Smooth muscle cell (in vitro differentiated cells): ENCODE measurements at regions not wholly inside any gene's neighbourhood (a gene's known extent, or its start where the extent isn't known, plus 50 kb on each side); places are given as distances from the start of the nearest gene placed in this dataset.

Source experiments
- DNase-seq: peaks from one replicate; lab custom pipeline; 2025; ENCODE audit not compliant: unreplicated experiment; lab: John Stamatoyannopoulos, UW
- H2AFZ ChIP-seq: fragments of 200-600 bp; sonication (generic); 2 replicates; pipeline ENCODE4 v1.6.0; 2016; ENCODE audit warnings: antibody characterized with exemption, low read depth, mild to moderate bottlenecking
- H3F3A ChIP-seq: fragments of 200-600 bp; sonication (generic); 2 replicates; pipeline ENCODE4 v1.6.0; 2017; ENCODE audit warnings: antibody characterized with exemption, low read depth
- H3K27ac ChIP-seq: fragments of 200-600 bp; sonication (generic); 2 replicates; pipeline ENCODE4 v1.5.1; 2016; ENCODE audit warnings: low read depth, mild to moderate bottlenecking
- H3K27me3 ChIP-seq: fragments of 200-600 bp; sonication (generic); 2 replicates; pipeline ENCODE4 v1.6.1; 2016; ENCODE audit warnings: low read depth, mild to moderate bottlenecking
- H3K36me3 ChIP-seq: fragments of 200-600 bp; sonication (generic); 2 replicates; pipeline ENCODE4 v1.5.1; 2016; ENCODE audit warnings: low read depth
- H3K4me1 ChIP-seq: fragments of 200-600 bp; sonication (generic); 2 replicates; pipeline ENCODE4 v1.5.1; 2016; ENCODE audit warnings: low read depth
- H3K4me2 ChIP-seq: fragments of 200-600 bp; sonication (generic); 2 replicates; pipeline ENCODE4 v1.6.0; 2016; ENCODE audit warnings: mild to moderate bottlenecking
- H3K4me3 ChIP-seq: fragments of 200-600 bp; sonication (generic); 2 replicates; pipeline ENCODE4 v1.5.1; 2016; ENCODE audit warnings: mild to moderate bottlenecking
- H3K79me2 ChIP-seq: fragments of 200-600 bp; sonication (generic); 2 replicates; pipeline ENCODE4 v1.6.0; 2016; ENCODE audit warnings: low read depth, mild to moderate bottlenecking
- H3K9ac ChIP-seq: fragments of 200-600 bp; sonication (generic); 2 replicates; pipeline ENCODE4 v1.6.0; 2016; ENCODE audit warnings: low read depth
- H3K9me3 ChIP-seq: fragments of 200-600 bp; sonication (generic); replicated peaks from 2 replicates; pipeline ENCODE4 v1.5.1; 2016; ENCODE audit warnings: low read depth
- H4K20me1 ChIP-seq: fragments of 200-600 bp; sonication (generic); 2 replicates; pipeline ENCODE4 v1.6.0; 2016; ENCODE audit warnings: low read depth
- WGBS: methylation state at CpG from one replicate; pipeline ENCODE4 v1.1.7; 2016; ENCODE audit warnings: low lambda C conversion rate; 5-methylcytosine and 5-hydroxymethylcytosine counted together
- TF ChIP-seq, protein P1 (sequence below): fragments of 200-600 bp; sonication (generic); IDR thresholded peaks from 2 replicates; pipeline ENCODE4 v1.5.1; 2017; ENCODE audit warnings: borderline replicate concordance, mild to moderate bottlenecking, antibody characterized with exemption; ENCODE audit not compliant: insufficient read depth, poor library complexity, severe bottlenecking

DNA sequence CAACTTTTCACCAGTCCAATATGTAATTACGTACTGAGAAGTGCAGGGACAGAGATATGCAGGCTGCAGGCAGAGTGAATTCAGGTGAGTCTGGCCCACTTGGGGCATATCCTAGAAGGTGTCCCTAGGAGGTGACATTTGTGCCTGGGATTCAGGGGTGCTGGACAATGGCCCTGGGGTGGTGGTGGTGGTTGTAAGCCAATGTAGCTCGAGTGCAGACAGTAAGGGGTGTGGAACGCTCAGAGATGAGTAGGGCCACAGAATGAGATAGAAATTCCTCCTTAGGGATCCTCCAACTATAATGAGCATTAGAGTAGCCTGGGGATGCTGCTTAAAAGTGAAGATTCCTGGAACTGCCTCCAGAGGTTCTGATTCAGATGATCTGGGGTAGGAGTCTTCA, 221.7 kb upstream of the MPHOSPH6 start:
- H3K4me1 ChIP-seq = no peaks in the 10 kb centered on the region
- H3F3A ChIP-seq = no peaks in the 10 kb centered on the region
- no peaks in the 10 kb centered on the region for H3K79me2 ChIP-seq
- no peak overlapping the region for H2AFZ ChIP-seq
- TF ChIP-seq, protein P1, sequence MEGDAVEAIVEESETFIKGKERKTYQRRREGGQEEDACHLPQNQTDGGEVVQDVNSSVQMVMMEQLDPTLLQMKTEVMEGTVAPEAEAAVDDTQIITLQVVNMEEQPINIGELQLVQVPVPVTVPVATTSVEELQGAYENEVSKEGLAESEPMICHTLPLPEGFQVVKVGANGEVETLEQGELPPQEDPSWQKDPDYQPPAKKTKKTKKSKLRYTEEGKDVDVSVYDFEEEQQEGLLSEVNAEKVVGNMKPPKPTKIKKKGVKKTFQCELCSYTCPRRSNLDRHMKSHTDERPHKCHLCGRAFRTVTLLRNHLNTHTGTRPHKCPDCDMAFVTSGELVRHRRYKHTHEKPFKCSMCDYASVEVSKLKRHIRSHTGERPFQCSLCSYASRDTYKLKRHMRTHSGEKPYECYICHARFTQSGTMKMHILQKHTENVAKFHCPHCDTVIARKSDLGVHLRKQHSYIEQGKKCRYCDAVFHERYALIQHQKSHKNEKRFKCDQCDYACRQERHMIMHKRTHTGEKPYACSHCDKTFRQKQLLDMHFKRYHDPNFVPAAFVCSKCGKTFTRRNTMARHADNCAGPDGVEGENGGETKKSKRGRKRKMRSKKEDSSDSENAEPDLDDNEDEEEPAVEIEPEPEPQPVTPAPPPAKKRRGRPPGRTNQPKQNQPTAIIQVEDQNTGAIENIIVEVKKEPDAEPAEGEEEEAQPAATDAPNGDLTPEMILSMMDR = no peak
- no peak for DNase-seq
- no peak overlapping the region for H3K9ac ChIP-seq
- H3K36me3 ChIP-seq = no peaks in the 10 kb centered on the region
- no peak overlapping the region for H3K27ac ChIP-seq
- H3K4me2 ChIP-seq = no peak overlapping the region
- H4K20me1 ChIP-seq = no peaks in the 10 kb centered on the region
- no peaks in the 10 kb centered on the region for H3K9me3 ChIP-seq
- H3K27me3 ChIP-seq = peaks cover 60% of the 10 kb centered on the region
- no peak overlapping the region for H3K4me3 ChIP-seq
- 69% methylated on average over 3 of the region's 3 CpGs for WGBS

DNA sequence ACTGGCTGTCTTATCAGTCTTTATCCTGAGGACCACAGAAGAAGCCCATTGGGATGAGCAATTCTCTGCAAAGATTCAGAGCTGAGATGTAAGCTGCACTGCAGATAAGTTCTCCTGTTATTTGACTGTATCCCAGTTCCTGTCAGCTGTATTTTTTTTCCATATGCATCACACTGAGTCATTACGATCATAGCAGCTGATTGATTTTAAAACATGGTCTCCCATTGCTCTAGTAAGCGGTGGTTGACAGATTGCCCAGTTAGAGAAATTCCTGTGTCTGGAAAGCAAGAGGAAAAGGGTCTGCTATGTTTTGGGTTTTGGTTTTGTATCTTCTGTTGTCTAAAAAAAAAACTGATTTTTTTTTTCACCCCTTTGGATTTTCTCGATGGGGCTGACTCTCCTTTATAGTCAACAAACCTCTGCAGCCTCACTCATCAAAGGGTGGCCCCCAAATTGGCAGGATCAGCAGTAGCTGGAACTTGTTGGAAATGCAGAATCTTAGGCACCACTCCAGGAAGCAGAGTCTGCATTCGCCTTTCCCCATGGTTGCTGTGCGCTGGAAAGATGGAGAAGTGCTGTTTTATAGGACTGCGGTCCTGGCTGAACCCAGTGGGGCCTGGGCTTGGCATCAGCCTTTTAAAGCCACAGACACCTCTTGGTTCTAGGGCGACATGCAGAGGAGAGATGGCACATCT, 220.1 kb upstream of the MPHOSPH6 start:
- H2AFZ ChIP-seq = no peak overlapping the region
- H3K4me1 ChIP-seq = no peaks in the 10 kb centered on the region
- H3K4me3 ChIP-seq = no peak overlapping the region
- no peaks in the 10 kb centered on the region for H4K20me1 ChIP-seq
- TF ChIP-seq, protein P1 = no peak
- no peaks in the 10 kb centered on the region for H3F3A ChIP-seq
- 90% methylated on average over 7 of the region's 7 CpGs for WGBS
- no peak for DNase-seq
- H3K9me3 ChIP-seq = no peaks in the 10 kb centered on the region
- H3K27me3 ChIP-seq = peaks cover 44% of the 10 kb centered on the region
- no peaks in the 10 kb centered on the region for H3K79me2 ChIP-seq
- no peak overlapping the region for H3K27ac ChIP-seq
- no peaks in the 10 kb centered on the region for H3K36me3 ChIP-seq
- no peak overlapping the region for H3K4me2 ChIP-seq
- no peak overlapping the region for H3K9ac ChIP-seq

DNA sequence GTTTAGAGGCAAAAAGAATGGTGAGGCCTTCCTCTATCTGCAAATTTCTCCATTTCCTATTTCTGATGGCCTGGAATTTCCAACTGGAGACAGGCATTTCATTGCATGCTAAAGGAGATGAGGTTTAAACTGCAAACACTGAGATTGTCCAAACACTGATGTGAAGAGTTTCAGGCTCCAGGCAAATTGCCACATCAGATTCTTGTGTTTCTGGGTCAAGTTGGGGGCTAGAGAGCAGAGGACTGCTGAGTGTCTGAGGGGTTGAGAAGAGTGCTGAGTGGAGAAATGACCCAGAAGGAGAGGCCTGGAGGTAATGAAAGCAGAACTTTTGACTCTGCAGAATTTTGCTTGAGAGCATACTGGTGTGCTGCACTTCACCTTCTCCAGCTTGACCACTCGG, 216.7 kb upstream of the MPHOSPH6 start:
- DNase-seq = no peak
- 100% methylated on average over 1 of the region's 1 CpG for WGBS
- Histone ChIP-seq H3K36me3 (no peaks in the 10 kb centered on the region), H4K20me1 (no peaks in the 10 kb centered on the region), H3K4me3 (no peak overlapping the region), H3F3A (no peaks in the 10 kb centered on the region), H3K4me1 (no peaks in the 10 kb centered on the region), H3K4me2 (no peak overlapping the region), H3K9ac (no peak overlapping the region), H3K27me3 (peaks cover 17% of the 10 kb centered on the region), H2AFZ (no peak overlapping the region), H3K79me2 (no peaks in the 10 kb centered on the region), H3K9me3 (no peaks in the 10 kb centered on the region), H3K27ac (no peak overlapping the region)
- TF ChIP-seq, protein P1 = no peak

DNA sequence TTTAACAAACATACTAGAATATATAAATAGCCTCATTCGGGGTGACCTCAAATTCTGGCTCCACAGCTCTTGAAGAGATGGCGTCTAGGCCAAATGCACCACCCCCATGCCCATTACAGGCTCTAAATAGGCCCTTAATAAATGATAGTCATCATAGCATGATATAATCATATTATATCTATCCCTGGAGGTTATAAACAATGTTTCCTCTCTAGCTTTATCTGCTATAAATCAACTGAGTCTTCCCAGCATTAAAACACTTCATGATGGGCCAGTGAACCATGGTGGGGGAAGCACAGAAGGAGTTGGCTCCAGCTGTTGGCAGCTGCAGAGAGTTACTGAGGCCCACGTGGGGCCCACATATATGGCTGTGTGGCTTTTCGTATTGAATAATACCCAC, 214.9 kb upstream of the MPHOSPH6 start:
- TF ChIP-seq, protein P1 = no peak

More for the DNA sequence above, 214.9 kb upstream of the MPHOSPH6 start:
- Histone ChIP-seq H3K4me2 (no peak overlapping the region), H3K36me3 (no peaks in the 10 kb centered on the region), H4K20me1 (no peaks in the 10 kb centered on the region), H3K27ac (no peak overlapping the region), H3K27me3 (peaks cover 5% of the 10 kb centered on the region), H3K4me3 (no peak overlapping the region), H2AFZ (no peak overlapping the region), H3K9me3 (no peaks in the 10 kb centered on the region), H3K4me1 (no peaks in the 10 kb centered on the region), H3K79me2 (no peaks in the 10 kb centered on the region), H3F3A (no peaks in the 10 kb centered on the region), H3K9ac (no peak overlapping the region)
- 86% methylated on average over 4 of the region's 4 CpGs for WGBS
- DNase-seq = no peak
